Stomach (tissue), 4 donors: ENCODE measurements at regions not wholly inside any gene's neighbourhood (a gene's known extent, or its start where the extent isn't known, plus 50 kb on each side); places are given as distances from the start of the nearest gene placed in this dataset.

Source experiments
- POLR2A ChIP-seq, 4 donors: fragments of 450-650 bp; IDR thresholded peaks; one replicate each; pipeline ENCODE4 v1.6.1; 2016; ENCODE audit warnings: antibody characterized with exemption in 4 of 4, control low read depth in 2 of 4, mild to moderate bottlenecking in 1 of 4, moderate library complexity in 1 of 4
- TF ChIP-seq, protein P1 (sequence below), 7 experiments: fragments of 450-650 bp in 4 of 7; fragments of 200-600 bp in 3 of 7; sonication (generic) in 3 of 7; IDR thresholded peaks; one replicate each; pipeline ENCODE4 v1.5.1; 2016 to 2019; ENCODE audit warnings: antibody characterized with exemption in 7 of 7, control low read depth in 2 of 7, mild to moderate bottlenecking in 1 of 7

DNA sequence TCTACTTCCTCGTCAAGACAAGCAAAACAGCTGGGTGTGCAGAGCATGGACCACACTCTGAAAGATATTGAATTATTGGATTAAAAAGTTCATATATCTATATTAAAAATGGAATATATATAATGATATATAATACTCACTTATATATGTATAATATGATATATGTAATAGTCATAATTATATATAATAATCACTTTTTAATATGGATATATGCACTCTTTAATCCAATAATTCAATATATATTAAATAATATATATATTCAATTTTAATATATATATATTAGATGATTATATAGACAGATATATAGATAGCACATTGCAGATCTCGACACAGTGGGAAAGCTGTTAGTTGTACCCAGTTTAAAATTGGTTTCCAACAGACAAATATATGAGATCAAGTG lies 182.1 kb upstream of the CARD18 start:
- TF ChIP-seq, protein P1, sequence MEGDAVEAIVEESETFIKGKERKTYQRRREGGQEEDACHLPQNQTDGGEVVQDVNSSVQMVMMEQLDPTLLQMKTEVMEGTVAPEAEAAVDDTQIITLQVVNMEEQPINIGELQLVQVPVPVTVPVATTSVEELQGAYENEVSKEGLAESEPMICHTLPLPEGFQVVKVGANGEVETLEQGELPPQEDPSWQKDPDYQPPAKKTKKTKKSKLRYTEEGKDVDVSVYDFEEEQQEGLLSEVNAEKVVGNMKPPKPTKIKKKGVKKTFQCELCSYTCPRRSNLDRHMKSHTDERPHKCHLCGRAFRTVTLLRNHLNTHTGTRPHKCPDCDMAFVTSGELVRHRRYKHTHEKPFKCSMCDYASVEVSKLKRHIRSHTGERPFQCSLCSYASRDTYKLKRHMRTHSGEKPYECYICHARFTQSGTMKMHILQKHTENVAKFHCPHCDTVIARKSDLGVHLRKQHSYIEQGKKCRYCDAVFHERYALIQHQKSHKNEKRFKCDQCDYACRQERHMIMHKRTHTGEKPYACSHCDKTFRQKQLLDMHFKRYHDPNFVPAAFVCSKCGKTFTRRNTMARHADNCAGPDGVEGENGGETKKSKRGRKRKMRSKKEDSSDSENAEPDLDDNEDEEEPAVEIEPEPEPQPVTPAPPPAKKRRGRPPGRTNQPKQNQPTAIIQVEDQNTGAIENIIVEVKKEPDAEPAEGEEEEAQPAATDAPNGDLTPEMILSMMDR (IDR thresholded peaks at IDR 0.05): no peak
- TF ChIP-seq POLR2A (IDR thresholded peaks at IDR 0.05): no peak
